ENCODE measurements at regions not wholly inside any gene's neighbourhood (a gene's known extent, or its start where the extent isn't known, plus 50 kb on each side); places are given as distances from the start of the nearest gene placed in this dataset.

DNA sequence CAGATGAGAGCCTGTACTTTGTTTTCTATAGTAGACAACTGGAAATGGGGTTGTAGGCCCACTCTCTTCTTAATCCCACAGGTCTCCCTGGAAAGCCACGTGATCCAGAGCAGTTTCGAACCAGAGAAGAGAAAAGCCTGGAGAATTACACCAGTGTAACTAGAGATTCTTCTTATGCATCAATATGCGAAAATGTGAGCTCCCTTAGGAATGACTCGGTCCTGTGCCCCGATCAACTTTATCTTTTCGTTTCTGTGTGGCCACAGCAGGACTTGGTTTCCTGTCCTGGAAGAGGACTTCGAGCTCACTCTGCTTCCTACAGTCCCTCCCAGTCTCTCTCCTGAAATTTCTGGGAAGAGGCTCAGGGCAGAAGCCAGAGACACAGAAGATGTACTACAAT, 73.8 kb upstream of the TPM1 start:
- Histone ChIP-seq H3K27ac (ENCODE audit: low read depth, low read length) (no peak overlapping the region), H3K27me3 (ENCODE audit: insufficient read depth, low read length) (no peaks in the 10 kb centered on the region), H3K4me1 (ENCODE audit: control insufficient read depth, insufficient read depth, low read length, unreplicated experiment) (peaks cover 14% of the 10 kb centered on the region), H3K4me3 (ENCODE audit: low read depth, low read length) (no peak overlapping the region), H3K36me3 (ENCODE audit: insufficient read depth, low read length) (no peaks in the 10 kb centered on the region), H3K79me2 (ENCODE audit: control insufficient read depth, insufficient read depth, low read length, unreplicated experiment) (no peaks in the 10 kb centered on the region), H2AFZ (ENCODE audit: low read length, unreplicated experiment) (no peak overlapping the region)

DNA sequence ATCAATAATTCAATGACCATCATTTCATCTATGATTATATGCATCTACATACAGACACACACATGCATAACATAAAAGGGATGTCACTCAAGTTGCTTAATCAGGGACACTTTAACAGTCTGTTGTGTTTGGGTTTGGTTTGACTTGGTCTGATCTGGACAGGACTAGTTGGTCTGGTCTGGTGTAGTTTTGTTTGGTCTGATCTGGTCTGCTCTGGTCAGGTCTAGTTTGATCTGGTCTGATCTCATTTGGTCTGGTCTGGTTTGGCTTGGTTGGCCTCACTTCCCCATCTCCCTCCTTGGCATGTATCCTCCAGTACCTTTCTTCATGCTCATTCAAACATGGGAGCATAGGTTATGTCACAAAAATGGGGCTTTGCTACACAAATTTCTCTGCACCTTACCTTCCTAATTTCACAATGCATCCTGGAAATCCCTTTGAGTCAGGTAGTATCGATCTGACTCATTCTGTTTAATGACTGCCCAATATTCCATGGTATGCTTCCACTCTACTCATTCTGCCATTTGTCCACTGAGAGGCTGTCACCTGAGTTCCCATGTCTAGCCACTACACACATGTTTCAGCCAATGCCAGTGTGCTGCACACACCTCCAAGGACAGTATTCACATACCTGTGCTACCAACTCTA, 73.0 kb upstream of the TPM1 start:
- Histone ChIP-seq H3K27ac (ENCODE audit: low read depth, low read length) (no peak overlapping the region), H3K79me2 (ENCODE audit: control insufficient read depth, insufficient read depth, low read length, unreplicated experiment) (no peaks in the 10 kb centered on the region), H3K36me3 (ENCODE audit: insufficient read depth, low read length) (no peaks in the 10 kb centered on the region), H3K27me3 (ENCODE audit: insufficient read depth, low read length) (no peaks in the 10 kb centered on the region), H3K4me3 (ENCODE audit: low read depth, low read length) (no peak overlapping the region), H2AFZ (ENCODE audit: low read length, unreplicated experiment) (no peak overlapping the region), H3K4me1 (ENCODE audit: control insufficient read depth, insufficient read depth, low read length, unreplicated experiment) (peaks cover 14% of the 10 kb centered on the region)

DNA sequence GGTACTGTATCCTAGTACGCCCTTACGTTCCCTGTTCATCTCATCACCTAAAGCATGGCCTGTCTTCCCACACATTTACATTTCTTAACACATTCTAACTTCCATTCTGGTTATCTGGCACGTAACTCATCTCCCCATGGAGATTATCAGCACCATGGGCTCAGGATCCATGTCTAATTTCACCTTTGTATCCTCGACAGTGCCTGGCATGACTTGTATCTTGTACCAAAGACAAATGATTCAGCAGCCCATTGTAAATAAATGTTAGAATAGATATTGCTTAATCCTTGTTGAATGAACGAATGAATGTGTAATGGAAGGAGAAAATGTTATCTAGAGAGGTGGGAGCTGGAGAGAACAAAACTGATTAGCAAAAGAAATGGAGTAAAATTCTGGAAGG, 69.7 kb upstream of the TPM1 start:
- H3K27ac ChIP-seq (ENCODE audit: low read depth, low read length), result no peak overlapping the region

DNA sequence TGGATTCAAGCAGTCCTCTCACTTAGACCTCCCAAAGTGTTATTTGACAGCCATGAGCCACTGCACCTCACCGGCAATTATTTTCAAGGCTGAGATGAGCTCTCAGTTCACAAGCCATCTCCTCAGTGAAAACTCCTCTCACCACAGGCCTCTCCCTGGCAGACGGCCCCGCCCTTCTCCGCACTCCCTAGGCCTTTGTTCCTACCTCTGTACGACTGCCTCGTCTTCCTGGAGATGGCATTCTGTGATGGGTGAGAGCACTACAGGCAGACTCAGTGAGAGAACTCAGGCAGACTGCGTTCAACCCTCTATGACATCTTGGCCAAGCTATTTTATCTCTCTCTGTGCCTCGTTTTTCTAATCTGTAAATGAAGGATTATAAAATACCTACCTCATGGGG, 67.0 kb upstream of the TPM1 start:
- H3K27ac ChIP-seq (ENCODE audit: low read depth, low read length), result no peak overlapping the region
- H2AFZ ChIP-seq (ENCODE audit: low read length, unreplicated experiment), result no peak overlapping the region
- no peak overlapping the region for H3K4me3 ChIP-seq (ENCODE audit: low read depth, low read length)
- peaks cover 46% of the 10 kb centered on the region for H3K4me1 ChIP-seq (ENCODE audit: control insufficient read depth, insufficient read depth, low read length, unreplicated experiment)
- no peaks in the 10 kb centered on the region for H3K36me3 ChIP-seq (ENCODE audit: insufficient read depth, low read length)
- H3K79me2 ChIP-seq (ENCODE audit: control insufficient read depth, insufficient read depth, low read length, unreplicated experiment), result no peaks in the 10 kb centered on the region
- H3K27me3 ChIP-seq (ENCODE audit: insufficient read depth, low read length), result no peaks in the 10 kb centered on the region

More for the DNA sequence above, 69.7 kb upstream of the TPM1 start:
- H3K36me3 ChIP-seq (ENCODE audit: insufficient read depth, low read length), result no peaks in the 10 kb centered on the region
- no peak overlapping the region for H2AFZ ChIP-seq (ENCODE audit: low read length, unreplicated experiment)
- H3K4me3 ChIP-seq (ENCODE audit: low read depth, low read length), result no peak overlapping the region
- no peaks in the 10 kb centered on the region for H3K27me3 ChIP-seq (ENCODE audit: insufficient read depth, low read length)
- H3K4me1 ChIP-seq (ENCODE audit: control insufficient read depth, insufficient read depth, low read length, unreplicated experiment), result peaks cover 28% of the 10 kb centered on the region
- no peaks in the 10 kb centered on the region for H3K79me2 ChIP-seq (ENCODE audit: control insufficient read depth, insufficient read depth, low read length, unreplicated experiment)

DNA sequence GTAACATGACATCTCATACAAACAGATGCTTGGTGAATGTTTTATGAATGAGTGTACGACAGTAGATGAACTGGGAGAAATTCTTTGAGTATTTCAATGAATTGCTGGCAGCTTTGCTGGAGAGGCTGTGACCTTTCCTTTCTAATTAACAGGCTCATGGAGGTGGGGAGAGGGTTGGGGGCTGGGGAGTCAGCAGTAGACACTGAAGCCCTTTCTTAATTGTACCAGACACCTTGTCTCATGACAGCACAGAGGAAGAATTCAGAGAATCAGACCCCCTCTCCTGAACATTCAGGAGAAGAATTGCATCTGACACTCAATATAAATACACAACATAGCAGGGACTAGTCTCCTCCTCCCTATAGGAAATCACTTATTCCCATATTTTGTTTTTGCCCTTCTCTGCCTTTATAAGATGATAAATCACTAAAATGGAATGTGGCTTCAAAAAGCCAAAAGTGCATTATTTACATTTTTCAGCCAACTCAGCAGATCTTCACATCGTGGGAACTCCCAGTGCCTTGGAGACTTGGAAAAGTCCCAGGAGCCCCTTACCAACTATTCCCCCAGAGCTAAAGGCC, 66.2 kb upstream of the TPM1 start:
- H3K27ac ChIP-seq (ENCODE audit: low read depth, low read length), result peak overlapping the region; percentile 44
- peaks cover 46% of the 10 kb centered on the region for H3K4me1 ChIP-seq (ENCODE audit: control insufficient read depth, insufficient read depth, low read length, unreplicated experiment)
- no peaks in the 10 kb centered on the region for H3K36me3 ChIP-seq (ENCODE audit: insufficient read depth, low read length)

DNA sequence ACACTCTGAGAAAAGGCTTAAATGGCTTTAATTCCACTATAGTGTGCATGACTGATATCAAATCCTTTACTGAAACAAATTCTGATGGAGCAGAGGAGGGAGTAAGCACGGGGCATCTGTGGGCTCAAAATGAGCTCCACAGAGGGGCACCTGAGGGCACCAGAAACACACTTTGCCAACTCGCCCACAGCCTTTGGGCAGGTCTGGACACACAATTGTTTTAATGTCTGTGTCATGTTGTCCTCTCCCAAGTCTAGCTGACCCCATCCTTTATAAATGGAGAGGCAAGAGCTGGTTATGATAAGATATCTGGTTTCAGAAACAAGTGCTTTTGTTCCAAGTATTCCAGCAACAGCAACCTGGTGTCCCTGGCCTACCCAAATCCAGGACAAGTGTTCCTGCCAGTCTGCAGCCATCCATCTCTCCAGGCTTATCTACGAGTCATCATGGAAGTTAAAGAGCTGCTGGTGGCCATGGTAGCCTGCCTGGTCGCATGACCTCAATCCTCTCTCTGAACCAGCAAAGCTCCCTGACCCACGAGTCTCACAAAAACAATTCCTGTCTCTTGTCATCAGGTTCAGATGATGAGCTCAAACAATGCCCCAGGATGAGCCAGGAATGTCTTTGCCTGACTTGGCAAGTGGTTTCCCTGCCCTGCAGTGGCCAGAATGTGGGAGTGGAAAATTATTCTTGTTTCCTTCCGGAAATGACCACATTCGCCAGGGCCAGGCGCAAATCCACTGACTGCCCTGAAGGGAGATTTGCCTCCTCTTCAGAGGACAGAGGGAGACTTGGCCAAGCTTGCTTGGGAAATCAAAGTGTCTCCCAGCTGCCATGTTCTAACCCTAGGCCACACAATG, 64.4 kb upstream of the TPM1 start:
- Histone ChIP-seq H3K27ac (ENCODE audit: low read depth, low read length) (peak overlapping the region; percentile 70), H3K4me3 (ENCODE audit: low read depth, low read length) (no peak overlapping the region), H3K36me3 (ENCODE audit: insufficient read depth, low read length) (no peaks in the 10 kb centered on the region), H3K4me1 (ENCODE audit: control insufficient read depth, insufficient read depth, low read length, unreplicated experiment) (peaks cover 35% of the 10 kb centered on the region), H3K79me2 (ENCODE audit: control insufficient read depth, insufficient read depth, low read length, unreplicated experiment) (no peaks in the 10 kb centered on the region), H2AFZ (ENCODE audit: low read length, unreplicated experiment) (peak overlapping the region; percentile 21), H3K27me3 (ENCODE audit: insufficient read depth, low read length) (no peaks in the 10 kb centered on the region)

More for the DNA sequence above, 66.2 kb upstream of the TPM1 start:
- Histone ChIP-seq H3K79me2 (ENCODE audit: control insufficient read depth, insufficient read depth, low read length, unreplicated experiment) (no peaks in the 10 kb centered on the region), H3K27me3 (ENCODE audit: insufficient read depth, low read length) (no peaks in the 10 kb centered on the region), H3K4me3 (ENCODE audit: low read depth, low read length) (no peak overlapping the region), H2AFZ (ENCODE audit: low read length, unreplicated experiment) (no peak overlapping the region)

DNA sequence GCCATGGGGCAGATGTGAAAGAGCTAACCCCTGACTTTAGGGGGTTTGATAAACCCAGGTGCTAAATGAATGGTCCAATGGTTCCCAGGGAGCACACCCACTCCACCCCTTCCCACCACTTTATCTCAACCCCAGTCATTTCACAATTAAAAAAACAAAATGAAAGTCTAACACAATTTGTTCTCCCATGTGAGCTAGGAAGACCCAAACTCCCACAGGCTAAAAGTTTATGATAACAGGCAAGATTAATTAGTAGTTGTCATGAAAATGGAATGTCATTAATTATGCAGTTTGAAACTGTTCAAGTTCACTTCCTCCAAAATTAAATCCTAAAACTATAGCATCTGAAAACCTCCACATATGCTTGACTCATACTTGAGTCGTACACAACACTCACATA, 63.3 kb upstream of the TPM1 start:
- no peaks in the 10 kb centered on the region for H3K36me3 ChIP-seq (ENCODE audit: insufficient read depth, low read length)
- no peak overlapping the region for H3K4me3 ChIP-seq (ENCODE audit: low read depth, low read length)
- no peak overlapping the region for H2AFZ ChIP-seq (ENCODE audit: low read length, unreplicated experiment)
- peak overlapping the region; percentile 70; the same call in 1 of the 2 replicates for H3K27ac ChIP-seq (ENCODE audit: low read depth, low read length)
- H3K27me3 ChIP-seq (ENCODE audit: insufficient read depth, low read length), result no peaks in the 10 kb centered on the region
- H3K79me2 ChIP-seq (ENCODE audit: control insufficient read depth, insufficient read depth, low read length, unreplicated experiment), result no peaks in the 10 kb centered on the region
- H3K4me1 ChIP-seq (ENCODE audit: control insufficient read depth, insufficient read depth, low read length, unreplicated experiment), result peaks cover 32% of the 10 kb centered on the region

DNA sequence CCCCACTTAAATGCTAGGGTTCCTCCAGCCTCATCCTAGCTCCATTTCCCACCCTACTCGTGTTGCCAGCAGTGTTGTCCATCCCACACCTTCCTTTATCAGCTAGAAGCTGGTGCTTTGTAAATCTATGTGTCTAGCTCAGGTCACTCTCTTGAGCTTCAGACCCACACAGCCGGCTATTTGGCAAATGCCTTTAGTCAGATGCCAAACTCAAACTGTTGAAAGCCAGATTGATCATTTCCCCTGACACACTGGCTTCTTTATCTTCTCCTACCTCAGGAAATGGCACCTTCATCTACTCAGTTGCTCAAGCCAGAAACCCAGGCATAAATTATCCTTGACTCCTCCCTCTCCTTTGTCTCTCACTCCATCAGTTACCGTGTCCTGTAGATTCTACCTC, 61.5 kb upstream of the TPM1 start:
- Histone ChIP-seq H3K36me3 (ENCODE audit: insufficient read depth, low read length) (no peaks in the 10 kb centered on the region), H2AFZ (ENCODE audit: low read length, unreplicated experiment) (no peak overlapping the region), H3K4me1 (ENCODE audit: control insufficient read depth, insufficient read depth, low read length, unreplicated experiment) (peaks cover 29% of the 10 kb centered on the region), H3K27ac (ENCODE audit: low read depth, low read length) (no peak overlapping the region), H3K79me2 (ENCODE audit: control insufficient read depth, insufficient read depth, low read length, unreplicated experiment) (no peaks in the 10 kb centered on the region), H3K4me3 (ENCODE audit: low read depth, low read length) (no peak overlapping the region), H3K27me3 (ENCODE audit: insufficient read depth, low read length) (no peaks in the 10 kb centered on the region)

DNA sequence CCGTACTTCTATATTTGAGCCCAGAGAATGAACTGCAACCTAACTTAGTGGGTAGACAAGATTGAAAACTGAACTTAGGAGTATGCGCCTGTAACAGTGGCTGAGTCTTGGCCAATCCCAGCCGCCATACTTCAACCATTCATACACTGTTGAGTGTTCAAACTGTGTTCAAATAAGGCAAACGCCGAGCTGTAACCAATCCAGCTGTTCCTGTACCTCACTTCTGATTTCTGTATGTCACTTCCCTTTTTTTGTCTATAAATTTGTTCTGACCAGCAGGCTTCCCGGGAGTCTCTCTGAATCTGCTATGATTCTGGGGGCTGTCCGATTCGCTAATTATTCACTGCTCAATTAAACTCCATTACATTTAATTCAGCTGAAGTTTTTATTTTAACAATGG, 58.6 kb upstream of the TPM1 start:
- H3K36me3 ChIP-seq (ENCODE audit: insufficient read depth, low read length), result no peaks in the 10 kb centered on the region
- no peaks in the 10 kb centered on the region for H3K79me2 ChIP-seq (ENCODE audit: control insufficient read depth, insufficient read depth, low read length, unreplicated experiment)
- peaks cover 7% of the 10 kb centered on the region for H3K4me1 ChIP-seq (ENCODE audit: control insufficient read depth, insufficient read depth, low read length, unreplicated experiment)
- no peak overlapping the region for H2AFZ ChIP-seq (ENCODE audit: low read length, unreplicated experiment)
- H3K27ac ChIP-seq (ENCODE audit: low read depth, low read length), result no peak overlapping the region
- no peaks in the 10 kb centered on the region for H3K27me3 ChIP-seq (ENCODE audit: insufficient read depth, low read length)
- H3K4me3 ChIP-seq (ENCODE audit: low read depth, low read length), result no peak overlapping the region

DNA sequence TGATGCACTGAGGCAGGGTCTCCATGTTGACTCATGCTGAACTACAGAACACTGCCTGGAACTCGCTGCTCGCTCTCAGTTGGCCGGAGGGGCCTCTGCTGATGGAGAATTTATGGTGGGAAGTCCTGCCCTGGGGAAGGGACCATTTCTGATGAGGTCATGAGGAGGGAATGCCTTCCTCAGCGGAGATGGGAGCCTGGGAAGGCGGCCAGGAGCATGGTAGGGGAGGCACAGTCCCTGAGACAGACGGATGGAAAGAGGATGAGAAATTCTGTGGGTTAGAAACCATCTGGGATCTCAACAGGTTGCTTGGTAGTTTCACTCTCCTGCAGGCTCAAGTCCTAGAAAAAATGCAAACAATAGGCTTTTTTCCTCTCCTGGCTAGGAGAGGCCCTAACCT, 56.8 kb upstream of the TPM1 start:
- Histone ChIP-seq H3K36me3 (ENCODE audit: insufficient read depth, low read length) (no peaks in the 10 kb centered on the region), H3K79me2 (ENCODE audit: control insufficient read depth, insufficient read depth, low read length, unreplicated experiment) (no peaks in the 10 kb centered on the region), H3K4me1 (ENCODE audit: control insufficient read depth, insufficient read depth, low read length, unreplicated experiment) (peaks cover 9% of the 10 kb centered on the region), H2AFZ (ENCODE audit: low read length, unreplicated experiment) (no peak overlapping the region), H3K27me3 (ENCODE audit: insufficient read depth, low read length) (no peaks in the 10 kb centered on the region), H3K4me3 (ENCODE audit: low read depth, low read length) (no peak overlapping the region), H3K27ac (ENCODE audit: low read depth, low read length) (no peak overlapping the region)
